ENCODE measurements at regions not wholly inside any gene's neighbourhood (a gene's known extent, or its start where the extent isn't known, plus 50 kb on each side); places are given as distances from the start of the nearest gene placed in this dataset.

DNA sequence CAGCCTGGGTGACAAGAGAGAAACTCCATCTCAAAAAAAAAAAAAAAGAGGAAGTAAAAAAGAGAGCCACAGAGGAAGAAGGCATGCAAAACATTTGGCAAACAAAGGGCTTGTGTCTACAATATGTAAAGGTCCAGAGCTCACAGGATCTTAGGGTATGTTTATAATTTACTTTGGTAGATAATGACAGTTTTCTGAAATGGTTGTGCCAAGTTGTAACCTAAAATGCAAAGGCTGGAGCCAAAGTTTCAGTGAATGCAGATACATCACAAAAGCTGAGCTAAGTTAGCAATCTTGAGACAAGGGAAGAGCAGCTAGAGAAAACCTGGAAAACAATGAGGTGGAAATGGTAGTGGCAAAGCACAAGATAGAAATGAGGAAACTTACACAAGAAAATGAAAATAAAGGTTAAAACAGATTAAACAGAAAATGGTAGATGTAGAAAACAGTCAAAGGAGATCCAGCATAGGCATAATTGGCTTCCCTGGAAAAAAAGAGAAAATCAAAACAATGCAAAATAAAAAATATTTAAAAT, 77.5 kb upstream of the HK2 start:
- H3K4me2 ChIP-seq (ENCODE audit: low read length, poor library complexity, severe bottlenecking), result no peak overlapping the region
- H2BK5ac ChIP-seq (ENCODE audit: low read depth, low read length, poor library complexity, severe bottlenecking), result no peak overlapping the region
- no peaks in the 10 kb centered on the region for H3K4me1 ChIP-seq (ENCODE audit: control insufficient read depth, insufficient read depth, low read depth, low read length)
- H3K4ac ChIP-seq (ENCODE audit: low read depth in 1 of 2, low read length in 2 of 2), result no peak overlapping the region
- H2BK12ac ChIP-seq (ENCODE audit: low read length in 2 of 2), result no peak overlapping the region
- no peak overlapping the region for H4K91ac ChIP-seq (ENCODE audit: low read length)
- no peak overlapping the region for H3K9ac ChIP-seq (ENCODE audit: low read length)
- H2AFZ ChIP-seq (ENCODE audit: low read depth, low read length), result no peak overlapping the region
- H3K36me3 ChIP-seq (ENCODE audit: control insufficient read depth in 1 of 2, insufficient read depth in 2 of 2, low read depth in 1 of 2, low read length in 2 of 2), result peaks cover 0 to 3% of the 10 kb centered on the region in 2 experiments
- H3K79me1 ChIP-seq (replicated peaks; ENCODE audit: low read length, poor library complexity, severe bottlenecking), result no peaks in the 10 kb centered on the region
- peak; percentile 28 for DNase-seq
- no peak overlapping the region for H2AK5ac ChIP-seq (ENCODE audit: low read length, severe bottlenecking)
- no peak overlapping the region for H3K23ac ChIP-seq (ENCODE audit: low read length in 2 of 2)
- no peak overlapping the region for H2BK15ac ChIP-seq (ENCODE audit: low read depth, poor library complexity, severe bottlenecking)
- no peaks in the 10 kb centered on the region for H3K27me3 ChIP-seq (ENCODE audit: control insufficient read depth in 1 of 2, insufficient read depth in 1 of 2, low read length in 2 of 2)
- H3K27ac ChIP-seq (ENCODE audit: low read length, poor library complexity, severe bottlenecking), result no peak overlapping the region
- no peak overlapping the region for H3K18ac ChIP-seq (ENCODE audit: low read depth in 1 of 2, low read length in 2 of 2)
- H2BK120ac ChIP-seq (ENCODE audit: low read depth, low read length), result no peak overlapping the region
- H3K9me3 ChIP-seq (ENCODE audit: control insufficient read depth, low read length), result peaks cover 27% of the 10 kb centered on the region
- no peak overlapping the region for H3K14ac ChIP-seq (ENCODE audit: low read length in 2 of 2)
- no peak overlapping the region for H3K4me3 ChIP-seq (ENCODE audit: insufficient read depth in 1 of 2, low read depth in 1 of 2, low read length in 2 of 2)
- no peak overlapping the region for H4K8ac ChIP-seq (ENCODE audit: low read length)

DNA sequence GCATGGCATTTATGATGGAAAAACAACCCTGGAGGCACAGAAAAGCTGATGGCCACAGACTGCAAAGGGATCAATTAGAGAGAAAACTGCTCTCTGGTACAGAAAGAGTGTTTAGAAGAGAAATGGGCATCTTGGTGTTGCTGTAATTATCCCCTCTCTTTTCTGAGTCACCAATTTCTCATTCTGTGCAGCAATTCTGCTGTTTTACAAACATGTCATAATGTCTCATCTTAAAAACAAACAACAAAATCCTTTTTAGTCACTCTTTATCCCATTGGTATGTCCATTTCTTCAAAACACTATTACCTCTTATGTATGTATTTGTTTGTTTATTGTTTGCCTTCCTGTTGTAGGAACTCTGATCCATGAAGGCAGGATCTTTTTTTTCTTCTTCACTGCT, 73.9 kb upstream of the HK2 start:
- H2BK12ac ChIP-seq (ENCODE audit: low read length in 2 of 2), result peak overlapping the region in 1 of 2 experiments; percentile 43
- H3K79me1 ChIP-seq (replicated peaks; ENCODE audit: low read length, poor library complexity, severe bottlenecking), result no peaks in the 10 kb centered on the region
- H3K27ac ChIP-seq (ENCODE audit: low read length, poor library complexity, severe bottlenecking), result no peak overlapping the region
- H4K91ac ChIP-seq (ENCODE audit: low read length), result no peak overlapping the region
- H3K9me3 ChIP-seq (ENCODE audit: control insufficient read depth, low read length), result peaks cover 27% of the 10 kb centered on the region
- H3K4ac ChIP-seq (ENCODE audit: low read depth in 1 of 2, low read length in 2 of 2), result no peak overlapping the region
- no peak overlapping the region for H3K14ac ChIP-seq (ENCODE audit: low read length in 2 of 2)
- H3K27me3 ChIP-seq (ENCODE audit: control insufficient read depth in 1 of 2, insufficient read depth in 1 of 2, low read length in 2 of 2), result no peaks in the 10 kb centered on the region
- H2BK120ac ChIP-seq (ENCODE audit: low read depth, low read length), result no peak overlapping the region
- peaks cover 2% of the 10 kb centered on the region for H3K4me1 ChIP-seq (ENCODE audit: control insufficient read depth, insufficient read depth, low read depth, low read length)
- DNase-seq, result no peak
- no peak overlapping the region for H2BK15ac ChIP-seq (ENCODE audit: low read depth, poor library complexity, severe bottlenecking)
- no peak overlapping the region for H2AFZ ChIP-seq (ENCODE audit: low read depth, low read length)
- no peak overlapping the region for H3K9ac ChIP-seq (ENCODE audit: low read length)
- H3K4me2 ChIP-seq (ENCODE audit: low read length, poor library complexity, severe bottlenecking), result no peak overlapping the region
- H3K23ac ChIP-seq (ENCODE audit: low read length in 2 of 2), result no peak overlapping the region
- no peak overlapping the region for H3K4me3 ChIP-seq (ENCODE audit: insufficient read depth in 1 of 2, low read depth in 1 of 2, low read length in 2 of 2)
- H2AK5ac ChIP-seq (ENCODE audit: low read length, severe bottlenecking), result no peak overlapping the region
- H3K36me3 ChIP-seq (ENCODE audit: control insufficient read depth in 1 of 2, insufficient read depth in 2 of 2, low read depth in 1 of 2, low read length in 2 of 2), result peaks cover 0 to 3% of the 10 kb centered on the region in 2 experiments
- no peak overlapping the region for H2BK5ac ChIP-seq (ENCODE audit: low read depth, low read length, poor library complexity, severe bottlenecking)
- H4K8ac ChIP-seq (ENCODE audit: low read length), result peak overlapping the region; percentile 76
- no peak overlapping the region for H3K18ac ChIP-seq (ENCODE audit: low read depth in 1 of 2, low read length in 2 of 2)

DNA sequence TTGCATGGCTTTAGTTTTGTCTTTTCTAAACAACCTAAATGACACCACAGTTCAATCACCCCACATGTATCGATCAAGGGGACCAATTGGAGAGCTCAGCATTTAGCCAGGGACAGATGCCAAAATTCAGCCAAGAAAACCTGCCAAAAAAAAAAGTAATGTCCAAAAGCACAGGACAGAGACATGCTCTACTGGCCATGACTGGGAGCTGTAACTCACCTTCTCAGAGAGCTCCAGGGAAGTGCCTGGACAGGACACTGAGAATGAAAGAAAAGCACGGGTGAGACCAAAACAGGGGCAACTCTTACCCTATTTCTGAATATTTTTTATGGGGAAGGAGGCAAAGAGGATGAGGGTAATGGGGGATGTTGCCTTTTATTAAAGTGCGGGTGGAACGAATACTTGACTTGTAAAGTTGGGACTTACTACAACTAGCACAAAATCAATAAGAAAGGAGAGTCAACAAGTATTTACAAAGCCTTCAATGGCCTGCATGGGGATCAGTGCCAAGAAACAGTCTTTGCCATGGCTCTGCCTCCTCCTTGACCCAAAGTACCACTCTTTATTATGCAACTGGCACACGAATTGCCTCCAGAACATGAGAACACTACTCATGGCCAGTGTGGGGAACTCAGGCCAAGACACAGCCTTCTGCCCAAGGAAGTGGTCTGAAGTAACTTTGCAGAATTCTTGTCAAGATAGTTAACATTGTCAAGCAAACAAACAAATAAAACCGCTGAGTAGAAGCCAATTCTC, 72.9 kb upstream of the HK2 start:
- no peaks in the 10 kb centered on the region for H3K79me1 ChIP-seq (replicated peaks; ENCODE audit: low read length, poor library complexity, severe bottlenecking)
- H3K27me3 ChIP-seq (ENCODE audit: control insufficient read depth in 1 of 2, insufficient read depth in 1 of 2, low read length in 2 of 2), result no peaks in the 10 kb centered on the region
- H3K9me3 ChIP-seq (ENCODE audit: control insufficient read depth, low read length), result peaks cover 19% of the 10 kb centered on the region
- peak overlapping the region; percentile 23 to 31 for H3K18ac ChIP-seq (ENCODE audit: low read depth in 1 of 2, low read length in 2 of 2)
- H3K36me3 ChIP-seq (ENCODE audit: control insufficient read depth in 1 of 2, insufficient read depth in 2 of 2, low read depth in 1 of 2, low read length in 2 of 2), result peaks cover 0 to 3% of the 10 kb centered on the region in 2 experiments
- H3K14ac ChIP-seq (ENCODE audit: low read length in 2 of 2), result no peak overlapping the region
- peak overlapping the region in 1 of 2 experiments; percentile 46 for H3K4ac ChIP-seq (ENCODE audit: low read depth in 1 of 2, low read length in 2 of 2)
- no peak overlapping the region for H4K91ac ChIP-seq (ENCODE audit: low read length)
- 88% methylated on average over 6 of the region's 6 CpGs for WGBS
- H2BK12ac ChIP-seq (ENCODE audit: low read length in 2 of 2), result peak overlapping the region in 1 of 2 experiments; percentile 67
- H3K27ac ChIP-seq (ENCODE audit: low read length, poor library complexity, severe bottlenecking), result no peak overlapping the region
- no peak overlapping the region for H2BK120ac ChIP-seq (ENCODE audit: low read depth, low read length)
- no peak overlapping the region for H2AFZ ChIP-seq (ENCODE audit: low read depth, low read length)
- H3K9ac ChIP-seq (ENCODE audit: low read length), result no peak overlapping the region
- peaks cover 2% of the 10 kb centered on the region for H3K4me1 ChIP-seq (ENCODE audit: control insufficient read depth, insufficient read depth, low read depth, low read length)
- H2BK5ac ChIP-seq (ENCODE audit: low read depth, low read length, poor library complexity, severe bottlenecking), result no peak overlapping the region
- no peak overlapping the region for H4K8ac ChIP-seq (ENCODE audit: low read length)
- no peak overlapping the region for H3K23ac ChIP-seq (ENCODE audit: low read length in 2 of 2)
- no peak overlapping the region for H2BK15ac ChIP-seq (ENCODE audit: low read depth, poor library complexity, severe bottlenecking)
- no peak overlapping the region for H2AK5ac ChIP-seq (ENCODE audit: low read length, severe bottlenecking)
- no peak overlapping the region for H3K4me3 ChIP-seq (ENCODE audit: insufficient read depth in 1 of 2, low read depth in 1 of 2, low read length in 2 of 2)
- DNase-seq, result no peak
- no peak overlapping the region for H3K4me2 ChIP-seq (ENCODE audit: low read length, poor library complexity, severe bottlenecking)

DNA sequence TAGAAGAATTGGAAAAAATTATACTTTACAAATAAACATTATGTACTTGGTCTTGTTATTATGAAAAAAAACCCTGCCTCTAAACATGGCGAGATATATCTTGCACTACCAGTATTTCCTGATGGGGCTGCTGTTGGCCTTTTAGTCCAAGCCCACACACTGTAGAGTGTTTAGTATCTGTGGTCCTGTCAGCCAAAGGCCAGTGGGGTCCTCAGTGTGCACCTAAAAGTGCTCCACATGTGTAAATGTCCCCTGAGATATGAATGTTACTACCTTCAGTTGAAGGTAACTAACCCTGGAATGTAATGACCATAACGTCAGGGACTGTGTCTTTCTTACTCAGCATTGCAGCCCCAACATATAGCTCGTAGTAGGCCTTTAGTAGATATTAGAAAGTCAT, 71.1 kb upstream of the HK2 start:
- H2BK12ac ChIP-seq (ENCODE audit: low read length in 2 of 2), result peak overlapping the region; percentile 34 to 50
- WGBS, result 91% methylated on average over 1 of the region's 3 CpGs
- H4K91ac ChIP-seq (ENCODE audit: low read length), result no peak overlapping the region
- H3K14ac ChIP-seq (ENCODE audit: low read length in 2 of 2), result no peak overlapping the region
- peaks cover 12% of the 10 kb centered on the region for H3K9me3 ChIP-seq (ENCODE audit: control insufficient read depth, low read length)
- no peak overlapping the region for H3K4me3 ChIP-seq (ENCODE audit: insufficient read depth in 1 of 2, low read depth in 1 of 2, low read length in 2 of 2)
- no peak overlapping the region for H3K4ac ChIP-seq (ENCODE audit: low read depth in 1 of 2, low read length in 2 of 2)
- no peak overlapping the region for H2AK5ac ChIP-seq (ENCODE audit: low read length, severe bottlenecking)
- no peak overlapping the region for H2BK120ac ChIP-seq (ENCODE audit: low read depth, low read length)
- no peak overlapping the region for H3K4me2 ChIP-seq (ENCODE audit: low read length, poor library complexity, severe bottlenecking)
- H3K4me1 ChIP-seq (ENCODE audit: control insufficient read depth, insufficient read depth, low read depth, low read length), result peaks cover 8% of the 10 kb centered on the region
- H3K79me1 ChIP-seq (replicated peaks; ENCODE audit: low read length, poor library complexity, severe bottlenecking), result no peaks in the 10 kb centered on the region
- peak overlapping the region in 1 of 2 experiments; percentile 50 for H3K18ac ChIP-seq (ENCODE audit: low read depth in 1 of 2, low read length in 2 of 2)
- no peak overlapping the region for H2AFZ ChIP-seq (ENCODE audit: low read depth, low read length)
- no peak for DNase-seq
- H3K36me3 ChIP-seq (ENCODE audit: control insufficient read depth in 1 of 2, insufficient read depth in 2 of 2, low read depth in 1 of 2, low read length in 2 of 2), result peaks cover 0 to 3% of the 10 kb centered on the region in 2 experiments
- H3K9ac ChIP-seq (ENCODE audit: low read length), result no peak overlapping the region
- no peak overlapping the region for H2BK5ac ChIP-seq (ENCODE audit: low read depth, low read length, poor library complexity, severe bottlenecking)
- H4K8ac ChIP-seq (ENCODE audit: low read length), result no peak overlapping the region
- H3K23ac ChIP-seq (ENCODE audit: low read length in 2 of 2), result no peak overlapping the region
- no peak overlapping the region for H3K27ac ChIP-seq (ENCODE audit: low read length, poor library complexity, severe bottlenecking)
- peak overlapping the region; percentile 94 for H2BK15ac ChIP-seq (ENCODE audit: low read depth, poor library complexity, severe bottlenecking)
- no peaks in the 10 kb centered on the region for H3K27me3 ChIP-seq (ENCODE audit: control insufficient read depth in 1 of 2, insufficient read depth in 1 of 2, low read length in 2 of 2)

Measured in mesenchymal stem cell (in vitro differentiated cells and primary cell).